GM18498 (cell line): ENCODE measurements at regions not wholly inside any gene's neighbourhood (a gene's known extent, or its start where the extent isn't known, plus 50 kb on each side); places are given as distances from the start of the nearest gene placed in this dataset.

ENCODE experiments used
- ATAC-seq: cut with Tn5 transposase; IDR thresholded peaks from one replicate; pipeline ENCODE4 v1.9.1; 2021; ENCODE audit warnings: mild to moderate bottlenecking, moderate library complexity; ENCODE audit not compliant: unreplicated experiment

- no peak for ATAC-seq
These were observed 250.6 kb upstream of the NDST3 start for GRCh38 chr4:117783716-117784115.

- ATAC-seq: no peak
These were observed 250.0 kb upstream of the NDST3 start for GRCh38 chr4:117784266-117784665.

- no peak for ATAC-seq
These were observed 247.7 kb upstream of the NDST3 start for GRCh38 chr4:117786566-117786965.

GRCh38 chr4:117793845-117794480 lies 240.3 kb upstream of the NDST3 start:
- no peak for ATAC-seq

DNA sequence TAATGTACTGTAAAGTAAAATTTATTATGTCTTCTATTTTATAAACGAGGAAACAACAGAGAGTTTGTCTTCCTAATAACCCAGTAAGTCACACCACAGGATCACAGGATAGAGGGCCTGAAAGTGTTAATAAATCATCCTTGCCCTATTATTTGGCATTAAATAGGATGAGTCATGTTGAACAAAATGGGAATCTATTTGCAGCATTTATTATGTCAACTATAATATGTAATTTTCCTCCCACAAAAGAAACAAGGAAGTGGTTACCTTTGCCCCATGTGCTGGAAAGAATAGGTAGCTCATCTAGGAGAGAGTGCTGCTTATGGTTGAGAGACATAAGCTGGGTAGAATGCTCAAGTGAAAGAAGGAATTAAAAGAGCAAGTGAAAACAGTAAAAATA lies 237.6 kb upstream of the NDST3 start:
- no peak for ATAC-seq

DNA sequence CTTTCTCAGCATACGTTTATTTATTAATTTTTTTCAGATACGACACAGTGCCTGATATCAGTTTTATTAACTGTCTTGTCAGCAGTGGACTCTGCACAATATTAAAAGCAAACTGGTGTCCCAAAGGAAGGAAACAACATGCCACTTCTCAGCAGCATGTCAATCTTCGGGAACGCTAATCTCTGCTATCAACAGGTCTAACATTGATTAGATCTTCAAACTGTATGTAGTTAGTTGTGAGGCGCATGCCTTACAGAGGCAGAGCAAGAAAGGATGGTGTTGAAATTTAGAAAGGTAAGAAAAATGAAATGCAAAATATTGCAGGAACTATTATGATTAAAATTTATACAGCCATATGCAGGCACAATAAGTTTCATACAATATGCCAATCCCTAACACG lies 233.7 kb upstream of the NDST3 start:
- ATAC-seq: no peak

DNA sequence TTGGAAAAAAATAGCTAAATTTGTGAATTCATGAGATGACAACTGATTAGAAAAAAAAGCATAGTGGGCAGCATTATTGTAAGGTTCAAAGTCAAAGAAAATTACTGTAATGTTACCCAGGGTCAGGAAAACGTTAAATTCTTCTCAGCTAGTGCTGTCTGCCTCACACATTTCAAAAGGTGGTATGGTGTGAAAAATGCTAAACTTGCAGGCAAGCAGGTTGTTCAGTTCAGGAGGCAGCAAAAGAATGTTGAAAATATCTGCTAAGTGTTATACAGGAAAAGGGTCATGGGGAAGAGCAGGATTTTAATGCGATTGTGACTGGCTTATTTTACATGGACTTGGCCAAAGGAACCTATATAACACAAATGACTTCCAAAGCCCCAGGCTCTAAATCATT lies 232.5 kb upstream of the NDST3 start:
- ATAC-seq: no peak

DNA sequence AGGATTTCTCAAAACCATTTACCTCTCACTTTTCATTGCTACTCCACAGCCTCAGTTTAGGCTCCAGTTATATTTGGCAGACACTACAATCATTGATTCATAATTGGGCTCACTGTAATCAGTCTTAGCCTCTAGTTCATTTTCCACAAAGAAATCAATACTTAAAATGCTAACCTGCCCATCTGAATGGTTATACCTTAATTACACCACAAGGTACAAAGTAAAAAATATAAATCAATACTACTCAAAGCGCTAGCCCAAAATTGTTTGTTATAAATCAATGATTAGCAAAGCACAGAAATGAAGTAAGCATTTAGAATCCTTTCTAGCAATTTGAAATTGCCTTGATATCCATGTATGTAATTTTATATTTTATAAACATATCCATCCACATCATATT lies 222.6 kb upstream of the NDST3 start:
- no peak for ATAC-seq

GRCh38 chr4:117814277-117815246 lies 219.7 kb upstream of the NDST3 start:
- ATAC-seq: no peak

- ATAC-seq: no peak
These were observed 217.0 kb upstream of the NDST3 start for GRCh38 chr4:117817301-117817700.

DNA sequence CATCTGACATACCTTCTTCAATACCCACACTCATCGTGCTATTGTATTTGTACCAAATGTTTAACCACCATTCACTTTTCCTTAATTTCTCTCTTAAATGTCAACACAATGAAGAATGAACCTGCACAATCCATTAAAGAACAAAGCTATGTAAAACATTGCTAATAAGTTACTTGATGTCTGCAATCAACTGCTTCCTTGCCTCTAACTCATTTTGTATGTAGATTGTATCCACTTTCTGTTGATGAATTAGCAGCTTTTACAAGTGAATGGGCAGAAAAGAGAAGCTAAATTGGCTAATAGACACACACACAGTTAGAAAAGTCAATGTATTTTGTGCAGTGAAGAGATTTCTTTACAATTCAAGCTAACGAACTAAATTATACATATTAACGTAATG lies 212.5 kb upstream of the NDST3 start:
- no peak for ATAC-seq

DNA sequence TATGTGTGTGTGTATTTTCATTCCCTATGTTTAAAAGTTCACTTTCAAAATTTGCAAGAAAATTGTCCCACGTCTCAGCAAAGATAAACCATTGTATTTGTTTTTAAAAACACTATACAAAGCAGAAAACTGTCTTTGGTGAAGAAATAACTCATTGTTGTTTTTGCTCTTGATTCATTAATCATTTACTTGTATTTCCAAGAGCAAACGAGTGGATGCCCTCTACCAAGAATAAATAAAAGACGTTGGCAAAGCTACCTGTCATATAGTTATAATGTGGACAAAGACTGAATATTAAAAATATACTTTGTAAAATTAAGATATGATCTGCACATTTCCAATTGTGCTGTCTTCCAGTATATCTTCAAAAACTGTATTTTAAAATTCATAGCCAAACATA lies 210.9 kb upstream of the NDST3 start:
- no peak for ATAC-seq

GRCh38 chr4:117825600-117825999 lies 208.7 kb upstream of the NDST3 start:
- no peak for ATAC-seq

GRCh38 chr4:117831060-117831683 lies 203.1 kb upstream of the NDST3 start:
- ATAC-seq: no peak

GRCh38 chr4:117835566-117835965 lies 198.7 kb upstream of the NDST3 start:
- no peak for ATAC-seq

DNA sequence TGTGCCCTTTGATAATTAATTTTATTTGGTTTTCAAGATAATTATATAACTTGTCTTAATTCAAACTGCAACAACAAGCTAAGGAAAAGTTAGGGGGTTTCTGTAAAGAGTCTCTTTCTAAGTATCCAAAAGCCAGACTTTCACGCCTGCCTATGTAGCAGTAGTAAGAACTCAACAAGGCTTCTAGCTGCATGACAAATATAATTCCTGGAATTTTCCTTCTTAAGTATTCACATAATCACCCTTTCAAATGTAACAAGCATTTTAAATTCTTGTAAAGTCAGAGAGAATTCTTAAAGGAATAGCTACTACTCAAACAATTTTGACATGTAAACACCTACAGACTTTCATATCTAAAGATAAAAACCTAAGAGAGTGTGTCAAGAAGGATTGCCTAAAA lies 189.7 kb upstream of the NDST3 start:
- ATAC-seq: no peak

- ATAC-seq: no peak
These were observed 189.0 kb upstream of the NDST3 start for GRCh38 chr4:117845270-117845669.

DNA sequence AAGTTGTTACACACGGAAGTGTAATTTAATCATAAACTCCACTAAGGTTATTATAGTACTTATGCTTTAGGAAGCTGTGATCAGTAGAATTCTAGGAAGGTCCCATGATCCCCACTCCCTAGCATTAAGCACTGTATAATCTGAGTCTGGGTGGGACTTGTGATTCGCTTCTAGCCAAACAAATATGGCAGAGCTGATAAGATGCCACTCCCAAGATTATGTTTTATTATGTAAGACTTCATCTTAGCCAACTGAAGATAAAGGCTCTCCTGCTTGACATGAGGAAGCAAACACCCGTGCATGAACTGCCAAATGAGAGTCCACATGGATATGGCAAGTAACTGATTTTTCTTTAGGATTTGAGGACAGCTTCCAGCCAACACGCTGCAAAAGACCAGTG lies 186.4 kb upstream of the NDST3 start:
- no peak for ATAC-seq

- ATAC-seq: no peak
These were observed 166.1 kb upstream of the NDST3 start for GRCh38 chr4:117868201-117868600.

DNA sequence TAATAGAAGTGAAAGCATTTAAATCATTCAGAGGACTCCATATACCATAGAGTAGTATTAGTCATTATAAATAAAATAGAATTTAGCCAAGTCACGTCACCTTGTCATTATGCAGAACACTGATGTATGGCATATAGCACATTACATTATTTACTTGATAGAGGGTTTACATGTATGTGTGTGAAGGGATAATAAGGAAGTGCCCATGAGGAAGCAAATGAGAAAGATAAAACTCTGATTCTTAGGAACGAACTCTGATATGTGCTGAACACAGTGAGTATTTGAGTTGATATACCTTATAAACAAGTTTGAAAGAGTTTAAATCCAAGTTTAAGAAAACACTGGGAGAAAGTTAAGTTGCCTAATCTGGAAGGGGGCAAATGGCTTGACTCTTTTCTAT lies 160.5 kb upstream of the NDST3 start:
- ATAC-seq: no peak

DNA sequence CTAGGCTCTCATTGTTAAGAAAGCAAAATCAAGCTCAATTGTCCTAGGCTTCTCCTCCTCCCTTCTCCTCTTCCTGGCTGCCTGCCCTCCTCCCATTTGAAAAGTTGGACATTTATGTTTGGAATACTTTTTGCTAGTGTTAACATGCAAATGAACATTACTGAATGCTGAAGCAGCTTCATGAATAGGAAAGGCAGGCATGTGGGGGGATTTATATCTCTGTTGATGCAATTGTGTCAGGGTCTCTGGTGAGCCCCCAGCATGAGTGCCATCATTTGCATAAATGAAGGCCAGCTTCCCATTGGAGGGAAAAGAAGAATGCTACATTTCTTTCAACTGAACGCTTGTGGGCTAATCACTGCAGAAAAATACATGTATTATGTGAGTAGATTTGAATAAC lies 160.1 kb upstream of the NDST3 start:
- ATAC-seq: no peak

- no peak for ATAC-seq
These were observed 144.3 kb upstream of the NDST3 start for GRCh38 chr4:117889978-117890377.
